K562 (cell line): ENCODE measurements at regions not wholly inside any gene's neighbourhood (a gene's known extent, or its start where the extent isn't known, plus 50 kb on each side); places are given as distances from the start of the nearest gene placed in this dataset.

Source experiments
- ARID4B ChIP-seq: sonication (generic); formaldehyde crosslinking; IDR thresholded peaks from 2 replicates; pipeline ENCODE4 v1.8.0; 2022; ENCODE audit warnings: mild to moderate bottlenecking, missing genetic modification reagents
- ATF4 ChIP-seq: fragments of 450-650 bp; formaldehyde crosslinking; IDR thresholded peaks from 2 replicates; pipeline ENCODE4 v1.4.0; 2022; ENCODE audit warnings: mild to moderate bottlenecking, moderate library complexity
- CBX2 ChIP-seq: fragments of 200-600 bp; sonication (generic); IDR thresholded peaks from one replicate; pipeline ENCODE4 v1.6.1; 2012; ENCODE audit warnings: mild to moderate bottlenecking, low read length, inconsistent platforms; ENCODE audit not compliant: insufficient read depth, poor library complexity, severe bottlenecking
- CGGBP1 ChIP-seq: fragments of 250-450 bp; sonication (Bioruptor Pico); IDR thresholded peaks from 2 replicates; pipeline ENCODE4 v1.9.0; 2021; ENCODE audit warnings: mild to moderate bottlenecking
- CHD4 ChIP-seq: fragments of 200-600 bp; sonication (generic); IDR thresholded peaks from 3 replicates; pipeline ENCODE4 v1.6.1; 2012; ENCODE audit warnings: low read depth, mild to moderate bottlenecking, mixed read lengths, low read length, inconsistent platforms; ENCODE audit not compliant: insufficient read depth, insufficient replicate concordance, poor library complexity, severe bottlenecking
- DEAF1 ChIP-seq: fragments of 450-650 bp; formaldehyde crosslinking; IDR thresholded peaks from 2 replicates; pipeline ENCODE4 v1.4.0; 2020; ENCODE audit warnings: mild to moderate bottlenecking, moderate library complexity
- ESRRA ChIP-seq: fragments of 450-650 bp; IDR thresholded peaks from 2 replicates; pipeline ENCODE4 v1.6.1; 2014; ENCODE audit warnings: low read depth, mild to moderate bottlenecking, moderate library complexity, borderline replicate concordance
- ETS2 ChIP-seq: IDR thresholded peaks from 2 replicates; pipeline ENCODE4 v1.6.1; 2016; ENCODE audit warnings: borderline replicate concordance, missing genetic modification characterization, mild to moderate bottlenecking, moderate library complexity, missing compliant biosample characterization; ENCODE audit not compliant: poor library complexity, severe bottlenecking
- HNRNPUL1 ChIP-seq: fragments of 200-400 bp; formaldehyde crosslinking; IDR thresholded peaks from 2 replicates; pipeline ENCODE4 v1.6.1; 2017; ENCODE audit warnings: low read length
- ILF3 ChIP-seq: fragments of 450-650 bp; IDR thresholded peaks from 2 replicates; pipeline ENCODE4 v1.6.1; 2018; ENCODE audit warnings: antibody characterized with exemption, mild to moderate bottlenecking, moderate library complexity, borderline replicate concordance
- KHSRP ChIP-seq: fragments of 450-650 bp; IDR thresholded peaks from 2 replicates; pipeline ENCODE4 v1.6.1; 2017
- KLF10 ChIP-seq: fragments of 250-450 bp; sonication (Bioruptor Pico); IDR thresholded peaks from 2 replicates; pipeline ENCODE4 v1.6.1; 2021; ENCODE audit warnings: matching md5 sums
- NEUROD1 ChIP-seq: fragments of 150-350 bp; IDR thresholded peaks from 2 replicates; pipeline ENCODE4 v1.6.1; 2014; ENCODE audit warnings: borderline replicate concordance, low read length, low read depth; ENCODE audit not compliant: partially characterized antibody
- SRSF9 ChIP-seq: fragments of 200-400 bp; formaldehyde crosslinking; IDR thresholded peaks from 2 replicates; pipeline ENCODE4 v1.6.1; 2017; ENCODE audit warnings: low read depth, low read length, borderline replicate concordance
- XRCC4 ChIP-seq: IDR thresholded peaks from one replicate; pipeline ENCODE4 v1.6.1; 2011; ENCODE audit not compliant: insufficient read depth, insufficient read length; ENCODE audit errors: extremely low read depth
- ZBTB5 ChIP-seq: fragments of 450-650 bp; IDR thresholded peaks from 2 replicates; pipeline ENCODE4 v1.6.1; 2017; ENCODE audit warnings: antibody characterized with exemption
- ZNF717 ChIP-seq: fragments of 250-450 bp; sonication (Bioruptor Pico); IDR thresholded peaks from 2 replicates; pipeline ENCODE4 v1.5.0; 2021
- ZNF766 ChIP-seq: fragments of 200-800 bp; sonication (Bioruptor generic); conservative IDR thresholded peaks from 2 replicates; pipeline ENCODE4 v1.6.1; 2016; ENCODE audit warnings: missing genetic modification characterization, missing compliant biosample characterization

GRCh38 chr2:12456293-12457106, 260.2 kb upstream of the TRIB2 start (continued):
- no peak for TF ChIP-seq ETS2
- TF ChIP-seq ARID4B (CRISPR knock-in tag) = no peak
- no peak for TF ChIP-seq ILF3
- TF ChIP-seq DEAF1 (CRISPR knock-in tag) = no peak; the same call in 1 of the 2 replicates
- TF ChIP-seq ZNF766 (CRISPR knock-in tag) = peak; percentile 59
- TF ChIP-seq XRCC4 = no peak
- peak; percentile 63; the same call in 1 of the 2 replicates for TF ChIP-seq ESRRA
- TF ChIP-seq SRSF9 = no peak
- no peak for TF ChIP-seq ZNF717
- TF ChIP-seq ZBTB5 = no peak
- TF ChIP-seq NEUROD1 = no peak
- TF ChIP-seq HNRNPUL1 = no peak
- TF ChIP-seq CBX2 = no peak
- TF ChIP-seq CHD4 = no peak
- TF ChIP-seq ATF4 (CRISPR knock-in tag) = peak; percentile 86
- TF ChIP-seq CGGBP1 (CRISPR knock-in tag) = no peak
- no peak for TF ChIP-seq KLF10 (CRISPR knock-in tag)
- TF ChIP-seq KHSRP = no peak
